Lower lobe of right lung (tissue), 2 donors: ENCODE measurements at regions not wholly inside any gene's neighbourhood (a gene's known extent, or its start where the extent isn't known, plus 50 kb on each side); places are given as distances from the start of the nearest gene placed in this dataset.
"Not testable (repeated sequence)": the region's sequence is repeated elsewhere in the genome, so short reads cannot be mapped to it uniquely, and the experiment has no call there.

Experiments
- ATAC-seq, 2 donors: fragments of 200-7000 bp; cut with Tn5 transposase; one replicate each; pipeline ENCODE4 v1.9.1; 2020 to 2022; ENCODE audit warnings: mild to moderate bottlenecking in 2 of 2, moderate library complexity in 2 of 2
- DNase-seq: peaks from one replicate; pipeline ENCODE4 v3.0.0-alpha.2; 2020
- H3K27ac ChIP-seq: fragments of 200-600 bp; one replicate; pipeline ENCODE4 v1.8.0; 2022
- H3K27me3 ChIP-seq: fragments of 200-600 bp; one replicate; pipeline ENCODE4 v1.8.0; 2022; ENCODE audit warnings: low read depth
- H3K36me3 ChIP-seq: fragments of 200-600 bp; one replicate; pipeline ENCODE4 v1.8.0; 2022; ENCODE audit warnings: mild to moderate bottlenecking
- H3K4me1 ChIP-seq: fragments of 200-600 bp; one replicate; pipeline ENCODE4 v1.8.0; 2022
- H3K4me3 ChIP-seq: fragments of 200-600 bp; one replicate; pipeline ENCODE4 v1.8.0; 2022; ENCODE audit warnings: mild to moderate bottlenecking
- H3K9me3 ChIP-seq: fragments of 200-600 bp; one replicate; pipeline ENCODE4 v1.8.0; 2022
- CTCF ChIP-seq: fragments of 200-600 bp; IDR thresholded peaks from one replicate; pipeline ENCODE4 v1.8.0; 2022; ENCODE audit warnings: antibody characterized with exemption, mild to moderate bottlenecking
- intact Hi-C: fragments of 100-400 bp; cut with DNase I; formaldehyde crosslinking; loops from one replicate; pipeline ENCODE4 v1.11.0; 2022
- donor health status: DM: no; HTN: yes; CAD: no; lungs with severe emphysema.

GRCh38 chr7:39845006-39845405 lies 105.0 kb upstream of the CDK13 start:
- Histone ChIP-seq H3K9me3 (no peaks in the 10 kb centered on the region), H3K4me1 (no peaks in the 10 kb centered on the region), H3K36me3 (no peaks in the 10 kb centered on the region), H3K4me3 (no peak overlapping the region), H3K27ac (no peak overlapping the region), H3K27me3 (no peaks in the 10 kb centered on the region)
- intact Hi-C loops = no loop called here
- TF ChIP-seq CTCF = no peak
- ATAC-seq = no peak
- DNase-seq = no peak

- no peak overlapping the region for H3K4me3 ChIP-seq
- no peaks in the 10 kb centered on the region for H3K4me1 ChIP-seq
- no peaks in the 10 kb centered on the region for H3K36me3 ChIP-seq
- no peaks in the 10 kb centered on the region for H3K27me3 ChIP-seq
- no peak for TF ChIP-seq CTCF
- intact Hi-C loops = no loop called here
- DNase-seq (no peak), ATAC-seq (no peak)
- no peak overlapping the region for H3K27ac ChIP-seq
- H3K9me3 ChIP-seq = no peaks in the 10 kb centered on the region
Observed at GRCh38 chr7:39847227-39847626, 102.8 kb upstream of the CDK13 start.

- Histone ChIP-seq H3K27me3 (no peaks in the 10 kb centered on the region), H3K27ac (no peak overlapping the region), H3K9me3 (no peaks in the 10 kb centered on the region), H3K4me1 (no peaks in the 10 kb centered on the region), H3K4me3 (no peak overlapping the region), H3K36me3 (no peaks in the 10 kb centered on the region)
- TF ChIP-seq CTCF = no peak
- intact Hi-C loops = no loop called here
- ATAC-seq = no peak
- no peak for DNase-seq
Observed at GRCh38 chr7:39851466-39852045, 98.5 kb upstream of the CDK13 start.

GRCh38 chr7:39854616-39855324 lies 95.3 kb upstream of the CDK13 start:
- H3K9me3 ChIP-seq, H3K27me3 ChIP-seq, H3K36me3 ChIP-seq, DNase-seq, H3K4me1 ChIP-seq, intact Hi-C loops, H3K27ac ChIP-seq: not testable (repeated sequence)
- peak overlapping the region; percentile 44 for H3K4me3 ChIP-seq
- peak; percentile 82 to 84 for ATAC-seq

GRCh38 chr7:39855325-39855674 lies 94.8 kb upstream of the CDK13 start:
- H3K36me3 ChIP-seq = no peaks in the 10 kb centered on the region
- peak overlapping the region; percentile 44 for H3K4me3 ChIP-seq
- no peak for TF ChIP-seq CTCF
- DNase-seq (no peak), ATAC-seq (no peak)
- intact Hi-C loops = no loop called here
- no peaks in the 10 kb centered on the region for H3K9me3 ChIP-seq
- no peaks in the 10 kb centered on the region for H3K27me3 ChIP-seq
- H3K27ac ChIP-seq = no peak overlapping the region
- H3K4me1 ChIP-seq = no peaks in the 10 kb centered on the region

GRCh38 chr7:39863675-39864322 lies 86.3 kb upstream of the CDK13 start:
- H3K27ac ChIP-seq, H3K4me3 ChIP-seq, DNase-seq, H3K9me3 ChIP-seq, H3K36me3 ChIP-seq, ATAC-seq, H3K4me1 ChIP-seq, intact Hi-C loops, H3K27me3 ChIP-seq: not testable (repeated sequence)

- H3K27ac ChIP-seq, DNase-seq, H3K4me3 ChIP-seq, H3K36me3 ChIP-seq, H3K27me3 ChIP-seq, ATAC-seq, H3K9me3 ChIP-seq, intact Hi-C loops, H3K4me1 ChIP-seq: not testable (repeated sequence)
Observed at GRCh38 chr7:39869888-39870522, 80.1 kb upstream of the CDK13 start.

- DNase-seq, ATAC-seq, H3K4me3 ChIP-seq, H3K27ac ChIP-seq, H3K4me1 ChIP-seq, H3K9me3 ChIP-seq, H3K36me3 ChIP-seq, intact Hi-C loops, H3K27me3 ChIP-seq: not testable (repeated sequence)
Observed at GRCh38 chr7:39871610-39872009, 78.4 kb upstream of the CDK13 start.
